OCI-LY3 (cell line): ENCODE measurements at regions not wholly inside any gene's neighbourhood (a gene's known extent, or its start where the extent isn't known, plus 50 kb on each side); places are given as distances from the start of the nearest gene placed in this dataset.

Source experiments
- H2AFZ ChIP-seq: fragments of 200-600, 300-600 bp; shearing (Covaris generic); 2 replicates; pipeline ENCODE4 v1.6.0; 2014; ENCODE audit warnings: antibody characterized with exemption, low read depth, low read length
- H3K27ac ChIP-seq: fragments of 200-600, 300-600 bp; sonication (generic); 2 replicates; pipeline ENCODE4 v1.5.1; 2014; ENCODE audit warnings: mild to moderate bottlenecking, low read length, moderate library complexity, mixed read lengths
- H3K27me3 ChIP-seq: fragments of 200-600, 300-600 bp; sonication (generic); 2 replicates; pipeline ENCODE4 v1.6.1; 2014; ENCODE audit warnings: low read depth, low read length, mixed read lengths
- H3K36me3 ChIP-seq: fragments of 200-600, 300-600 bp; sonication (generic); replicated peaks from 2 replicates; pipeline ENCODE3; 2014; ENCODE audit warnings: low read depth, low read length, mixed read lengths
- H3K4me1 ChIP-seq: fragments of 300-600, 200-600 bp; sonication (generic); 2 replicates; pipeline ENCODE4 v1.6.1; 2014; ENCODE audit warnings: low read length, mixed read lengths
- H3K4me2 ChIP-seq: fragments of 200-600, 300-600 bp; sonication (generic); 2 replicates; pipeline ENCODE4 v1.6.1; 2014; ENCODE audit warnings: low read length, mixed read lengths
- H3K4me3 ChIP-seq: fragments of 300-600, 200-600 bp; sonication (generic); 2 replicates; pipeline ENCODE4 v1.5.1; 2014; ENCODE audit warnings: antibody characterized with exemption, mild to moderate bottlenecking, low read length, moderate library complexity
- H3K79me2 ChIP-seq: fragments of 300-600, 200-600 bp; shearing (Covaris generic); 2 replicates; pipeline ENCODE4 v1.6.1; 2014; ENCODE audit warnings: mild to moderate bottlenecking, low read length, mixed read lengths
- H3K9ac ChIP-seq: fragments of 300-600, 200-600 bp; shearing (Covaris generic); 2 replicates; pipeline ENCODE4 v1.6.0; 2014; ENCODE audit warnings: mild to moderate bottlenecking, low read length, moderate library complexity
- H3K9me3 ChIP-seq: fragments of 200-600, 300-600 bp; shearing (Covaris generic); 2 replicates; pipeline ENCODE4 v1.6.1; 2014; ENCODE audit warnings: low read length, mixed read lengths; ENCODE audit not compliant: insufficient read depth
- H4K20me1 ChIP-seq: fragments of 200-600, 300-600 bp; sonication (generic); 2 replicates; pipeline ENCODE4 v1.6.1; 2016; ENCODE audit warnings: low read length, mixed read lengths; ENCODE audit not compliant: insufficient read depth
- EZH2phosphoT487 ChIP-seq: fragments of 200-600 bp; shearing (Covaris generic); IDR thresholded peaks from 2 replicates; pipeline ENCODE4 v1.6.1; 2018; ENCODE audit warnings: antibody characterized with exemption, mixed run types, low read depth
- TF ChIP-seq, protein P1 (sequence below): fragments of 200-600, 300-600 bp; sonication (generic); IDR thresholded peaks from 2 replicates; pipeline ENCODE4 v1.5.1; 2014; ENCODE audit warnings: antibody characterized with exemption, low read length, low read depth

DNA sequence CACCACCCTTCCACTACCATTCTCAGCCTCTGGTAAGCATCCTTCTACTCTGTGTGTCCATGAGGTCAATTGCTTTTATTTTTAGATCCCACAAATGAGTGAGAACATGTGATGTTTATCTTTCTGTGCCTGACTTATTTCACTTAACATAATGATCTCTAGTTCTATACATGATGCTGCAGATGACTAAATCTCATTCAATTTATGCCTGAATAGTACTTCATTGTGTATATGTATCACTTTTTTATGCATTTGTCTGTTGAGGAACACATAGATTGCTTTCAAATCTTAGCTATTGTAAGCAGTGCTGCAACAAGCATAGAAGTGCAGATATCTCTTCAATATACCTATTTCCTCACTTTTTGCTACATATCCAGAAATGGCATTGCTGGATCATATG, 733.3 kb downstream of the SUCLG1 start:
- Histone ChIP-seq H3K9me3 (no peaks in the 10 kb centered on the region), H3K9ac (no peak overlapping the region), H2AFZ (no peak overlapping the region), H4K20me1 (no peaks in the 10 kb centered on the region), H3K79me2 (no peaks in the 10 kb centered on the region), H3K27ac (no peak overlapping the region), H3K36me3 (no peaks in the 10 kb centered on the region), H3K27me3 (no peaks in the 10 kb centered on the region), H3K4me3 (no peak overlapping the region), H3K4me1 (no peaks in the 10 kb centered on the region), H3K4me2 (no peak overlapping the region)
- TF ChIP-seq, protein P1, sequence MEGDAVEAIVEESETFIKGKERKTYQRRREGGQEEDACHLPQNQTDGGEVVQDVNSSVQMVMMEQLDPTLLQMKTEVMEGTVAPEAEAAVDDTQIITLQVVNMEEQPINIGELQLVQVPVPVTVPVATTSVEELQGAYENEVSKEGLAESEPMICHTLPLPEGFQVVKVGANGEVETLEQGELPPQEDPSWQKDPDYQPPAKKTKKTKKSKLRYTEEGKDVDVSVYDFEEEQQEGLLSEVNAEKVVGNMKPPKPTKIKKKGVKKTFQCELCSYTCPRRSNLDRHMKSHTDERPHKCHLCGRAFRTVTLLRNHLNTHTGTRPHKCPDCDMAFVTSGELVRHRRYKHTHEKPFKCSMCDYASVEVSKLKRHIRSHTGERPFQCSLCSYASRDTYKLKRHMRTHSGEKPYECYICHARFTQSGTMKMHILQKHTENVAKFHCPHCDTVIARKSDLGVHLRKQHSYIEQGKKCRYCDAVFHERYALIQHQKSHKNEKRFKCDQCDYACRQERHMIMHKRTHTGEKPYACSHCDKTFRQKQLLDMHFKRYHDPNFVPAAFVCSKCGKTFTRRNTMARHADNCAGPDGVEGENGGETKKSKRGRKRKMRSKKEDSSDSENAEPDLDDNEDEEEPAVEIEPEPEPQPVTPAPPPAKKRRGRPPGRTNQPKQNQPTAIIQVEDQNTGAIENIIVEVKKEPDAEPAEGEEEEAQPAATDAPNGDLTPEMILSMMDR = no peak
- no peak for TF ChIP-seq EZH2phosphoT487

DNA sequence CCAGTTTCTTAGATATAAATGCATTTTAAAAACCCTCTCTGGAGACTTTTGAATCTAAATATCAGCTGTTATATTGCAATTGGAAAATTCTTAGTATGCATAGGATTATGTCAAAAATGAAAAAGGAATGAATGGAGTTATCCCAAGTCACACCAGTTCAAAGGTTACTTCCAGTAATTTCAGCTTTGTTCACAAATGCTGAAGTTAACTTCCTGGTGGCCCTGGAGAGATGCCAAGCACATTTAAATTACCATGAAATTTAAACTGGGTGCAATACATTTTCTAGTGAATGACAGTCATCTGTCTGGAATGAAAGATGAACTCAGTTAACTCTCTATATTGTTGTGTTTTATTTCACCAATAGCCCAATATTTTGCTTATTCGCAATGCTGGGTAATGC, 753.9 kb downstream of the SUCLG1 start:
- Histone ChIP-seq H3K79me2 (no peaks in the 10 kb centered on the region), H3K4me1 (no peaks in the 10 kb centered on the region), H2AFZ (no peak overlapping the region), H4K20me1 (no peaks in the 10 kb centered on the region), H3K9me3 (no peaks in the 10 kb centered on the region), H3K4me2 (no peak overlapping the region), H3K9ac (no peak overlapping the region), H3K4me3 (no peak overlapping the region), H3K27me3 (no peaks in the 10 kb centered on the region), H3K27ac (no peak overlapping the region), H3K36me3 (no peaks in the 10 kb centered on the region)
- TF ChIP-seq, protein P1 = no peak
- no peak for TF ChIP-seq EZH2phosphoT487

GRCh38 chr2:83703598-83703997, 755.5 kb downstream of the SUCLG1 start:
- Histone ChIP-seq H3K4me3 (no peak overlapping the region), H3K4me1 (no peaks in the 10 kb centered on the region), H3K27me3 (no peaks in the 10 kb centered on the region), H4K20me1 (no peaks in the 10 kb centered on the region), H3K27ac (no peak overlapping the region), H3K9me3 (no peaks in the 10 kb centered on the region), H3K36me3 (no peaks in the 10 kb centered on the region), H3K9ac (no peak overlapping the region), H3K79me2 (no peaks in the 10 kb centered on the region), H2AFZ (no peak overlapping the region), H3K4me2 (no peak overlapping the region)
- TF ChIP-seq EZH2phosphoT487 = no peak
- TF ChIP-seq, protein P1 = no peak

DNA sequence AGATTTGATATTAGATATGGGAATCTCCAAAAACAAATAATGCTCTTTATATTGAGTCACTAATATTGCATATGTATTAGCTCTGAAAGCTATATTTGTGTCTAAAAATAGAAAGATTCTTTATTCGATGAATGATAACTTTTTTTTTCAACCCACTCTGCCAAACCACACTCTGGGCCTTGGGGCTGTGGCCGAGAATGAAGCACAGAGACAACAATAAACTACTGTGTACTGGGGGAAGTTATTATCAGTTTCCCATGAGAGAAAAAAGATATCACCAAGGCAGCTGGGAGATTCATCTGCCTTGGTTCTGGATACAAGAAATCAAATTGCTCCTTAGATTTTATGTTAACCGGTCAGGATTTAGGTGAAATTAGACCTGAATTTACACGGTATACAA, 762.2 kb downstream of the SUCLG1 start:
- no peaks in the 10 kb centered on the region for H3K27me3 ChIP-seq
- no peak overlapping the region for H2AFZ ChIP-seq
- no peak overlapping the region for H3K27ac ChIP-seq
- H3K4me3 ChIP-seq = no peak overlapping the region
- H3K4me2 ChIP-seq = no peak overlapping the region
- no peaks in the 10 kb centered on the region for H3K9me3 ChIP-seq
- H4K20me1 ChIP-seq = no peaks in the 10 kb centered on the region
- H3K36me3 ChIP-seq = no peaks in the 10 kb centered on the region
- no peak for TF ChIP-seq EZH2phosphoT487
- TF ChIP-seq, protein P1 = no peak
- no peaks in the 10 kb centered on the region for H3K79me2 ChIP-seq
- no peak overlapping the region for H3K9ac ChIP-seq
- no peaks in the 10 kb centered on the region for H3K4me1 ChIP-seq
